Kidney (tissue), 13 donors: ENCODE measurements at regions not wholly inside any gene's neighbourhood (a gene's known extent, or its start where the extent isn't known, plus 50 kb on each side); places are given as distances from the start of the nearest gene placed in this dataset.

ENCODE experiments used
- DNase-seq, 5 donors: peaks; one replicate each; pipeline ENCODE4 v3.0.0-alpha.2; 2013 to 2020
- FAIRE-seq: peaks from 2 replicates; lab custom pipeline; 2012; peaks lifted over from hg19 to GRCh38; lab: Jason Lieb, UNC
- H3K27ac ChIP-seq, 2 donors: one replicate each; pipeline ENCODE4 v1.7.0; 2013; ENCODE audit warnings: low read depth in 2 of 2, low read length in 2 of 2, inconsistent platforms in 1 of 2
- H3K27me3 ChIP-seq: one replicate; pipeline ENCODE4 v1.7.1; 2013; ENCODE audit warnings: low read length, inconsistent platforms; ENCODE audit not compliant: control insufficient read depth, insufficient read depth
- H3K36me3 ChIP-seq, 3 donors: one replicate each; pipeline versions ENCODE4 v1.7.0 to v1.7.1; 2013; ENCODE audit warnings: low read length in 3 of 3, control low read depth in 1 of 3, inconsistent platforms in 1 of 3; ENCODE audit not compliant: insufficient read depth in 3 of 3, control insufficient read depth in 2 of 3
- H3K4me1 ChIP-seq, 3 donors: one replicate each; pipeline versions ENCODE4 v1.7.0 to v1.7.1; 2013; ENCODE audit warnings: low read length in 3 of 3, inconsistent platforms in 1 of 3, low read depth in 1 of 3; ENCODE audit not compliant: control insufficient read depth in 2 of 3, insufficient read depth in 2 of 3
- H3K4me3 ChIP-seq, 3 donors: one replicate each; pipeline versions ENCODE4 v1.7.0 to v1.8.1; 2013; ENCODE audit warnings: low read length in 3 of 3, control low read depth in 1 of 3, inconsistent platforms in 1 of 3
- H3K9ac ChIP-seq, 3 donors: one replicate each; pipeline versions ENCODE4 v1.7.0 to v1.7.1; 2013; ENCODE audit warnings: low read length in 3 of 3, control low read depth in 1 of 3, inconsistent platforms in 1 of 3
- H3K9me3 ChIP-seq, 3 donors: one replicate each; pipeline versions ENCODE4 v1.7.0 to v1.7.1; 2013; ENCODE audit warnings: low read length in 3 of 3, control low read depth in 1 of 3, inconsistent platforms in 1 of 3; ENCODE audit not compliant: control insufficient read depth in 2 of 3, insufficient read depth in 1 of 3
- CTCF ChIP-seq: IDR thresholded peaks from 3 replicates; pipeline ENCODE4 v1.5.1; 2012; ENCODE audit warnings: mild to moderate bottlenecking, moderate library complexity, borderline replicate concordance; ENCODE audit not compliant: insufficient read depth; ENCODE audit errors: extremely low read depth
- intact Hi-C: fragments of 100-400 bp; cut with DNase I; formaldehyde crosslinking; loops from one replicate; pipeline ENCODE4 v1.11.1; 2022
- donor health status: control.
- donor health status: control.
- donor health status: control.
- donor health status: control.
- donor health status: control.
- donor health status: DM: yes; HTN: yes; CAD: no.
- donor health status: Normal renal cell carcinoma (clear cell type).

- H3K4me1 ChIP-seq: no peaks in the 10 kb centered on the region
- no peaks in the 10 kb centered on the region for H3K36me3 ChIP-seq
- H3K4me3 ChIP-seq: no peak overlapping the region
- H3K27me3 ChIP-seq: no peaks in the 10 kb centered on the region
- intact Hi-C loops: no loop called here
- H3K9me3 ChIP-seq: peaks cover 0 to 3% (median 0%) of the 10 kb centered on the region in 3 donors
- no peak overlapping the region for H3K9ac ChIP-seq
- FAIRE-seq (no peak), DNase-seq (peak in 3 of 5 donors; percentile 24 to 40 (median 28))
- TF ChIP-seq CTCF: no peak
- H3K27ac ChIP-seq: no peak overlapping the region
Measured at GRCh38 chr17:45660474-45660873, 123.6 kb upstream of the CRHR1 start.

GRCh38 chr17:45662432-45662831, 121.7 kb upstream of the CRHR1 start:
- TF ChIP-seq CTCF: no peak
- no peaks in the 10 kb centered on the region for H3K27me3 ChIP-seq
- H3K4me1 ChIP-seq: no peaks in the 10 kb centered on the region
- intact Hi-C loops: no loop called here
- H3K4me3 ChIP-seq: no peak overlapping the region
- peaks cover 0 to 3% (median 0%) of the 10 kb centered on the region in 3 donors for H3K9me3 ChIP-seq
- DNase-seq: no peak
- H3K27ac ChIP-seq: no peak overlapping the region
- FAIRE-seq: no peak
- no peak overlapping the region for H3K9ac ChIP-seq
- no peaks in the 10 kb centered on the region for H3K36me3 ChIP-seq

GRCh38 chr17:45663772-45664171, 120.3 kb upstream of the CRHR1 start:
- DNase-seq (no peak), FAIRE-seq (no peak)
- Histone ChIP-seq H3K9me3 (peaks cover 0 to 3% (median 0%) of the 10 kb centered on the region in 3 donors), H3K27me3 (no peaks in the 10 kb centered on the region), H3K4me1 (no peaks in the 10 kb centered on the region), H3K36me3 (no peaks in the 10 kb centered on the region), H3K27ac (no peak overlapping the region), H3K9ac (no peak overlapping the region), H3K4me3 (no peak overlapping the region)
- TF ChIP-seq CTCF: no peak
- intact Hi-C loops: no loop called here

- H3K36me3 ChIP-seq: no peaks in the 10 kb centered on the region
- H3K9ac ChIP-seq: no peak overlapping the region
- DNase-seq (no peak), FAIRE-seq (no peak)
- no peak overlapping the region for H3K27ac ChIP-seq
- H3K4me1 ChIP-seq: no peaks in the 10 kb centered on the region
- no peak overlapping the region for H3K4me3 ChIP-seq
- TF ChIP-seq CTCF: no peak
- no peaks in the 10 kb centered on the region for H3K27me3 ChIP-seq
- H3K9me3 ChIP-seq: peaks cover 0 to 3% (median 0%) of the 10 kb centered on the region in 3 donors
- intact Hi-C loops: no loop called here
Measured at GRCh38 chr17:45664921-45665320, 119.2 kb upstream of the CRHR1 start.
